ENCODE measurements at regions not wholly inside any gene's neighbourhood (a gene's known extent, or its start where the extent isn't known, plus 50 kb on each side); places are given as distances from the start of the nearest gene placed in this dataset.
A peak's percentile ranks its signal among the peaks of the same experiment; 100 is the strongest.

DNA sequence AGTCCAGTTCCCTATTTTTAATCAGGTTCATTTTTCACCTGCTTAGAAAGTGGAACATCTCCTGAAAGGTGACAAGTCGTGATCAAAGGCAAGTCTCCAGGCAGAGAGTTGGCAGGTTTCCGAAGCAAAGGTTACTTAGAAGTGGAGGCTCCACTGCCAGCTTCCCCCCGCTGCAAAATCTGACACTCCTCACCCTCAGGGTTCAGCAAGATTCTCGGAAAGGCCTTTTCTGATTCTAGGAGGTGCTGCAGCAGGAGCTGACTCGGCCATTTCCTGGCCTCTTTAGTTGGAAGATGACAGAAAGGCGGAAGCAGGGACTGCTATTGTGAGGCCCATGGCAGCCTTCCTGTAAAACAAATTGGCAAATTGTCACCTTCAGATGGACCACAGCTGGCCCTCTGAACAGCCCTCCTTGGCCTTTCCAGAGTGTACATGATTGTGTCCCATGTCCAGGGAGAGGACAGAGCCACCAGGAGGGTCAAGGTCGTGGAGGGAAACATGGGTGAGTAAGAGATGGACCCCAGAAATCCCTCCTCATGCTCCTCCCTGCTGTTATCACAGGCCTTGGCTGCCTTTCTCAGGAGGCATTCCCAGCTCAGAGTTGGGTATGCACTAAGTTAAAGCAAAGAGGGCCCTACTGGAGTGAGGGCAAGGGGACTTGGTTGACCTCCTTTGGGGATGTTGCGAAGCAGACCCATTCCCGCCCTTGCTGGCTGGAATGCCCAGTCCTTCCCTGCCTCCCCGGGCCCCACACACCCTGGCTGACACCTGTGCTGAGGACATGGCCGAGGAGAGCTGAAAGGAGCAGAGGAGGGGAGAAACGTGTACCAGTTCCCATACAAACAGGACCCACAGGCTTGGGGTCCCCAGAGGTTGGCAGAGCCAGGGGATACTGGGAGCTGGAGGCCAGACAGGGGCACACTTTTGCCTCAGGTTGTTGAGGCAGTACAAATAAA lies 115.5 kb upstream of the IRF2BP2 start:
- DNase-seq (ENCODE audit: low read depth), result no peak
- H3K4me3 ChIP-seq (ENCODE audit: control insufficient read depth, low read depth, low read length), result no peak overlapping the region
- TF ChIP-seq, protein P1, sequence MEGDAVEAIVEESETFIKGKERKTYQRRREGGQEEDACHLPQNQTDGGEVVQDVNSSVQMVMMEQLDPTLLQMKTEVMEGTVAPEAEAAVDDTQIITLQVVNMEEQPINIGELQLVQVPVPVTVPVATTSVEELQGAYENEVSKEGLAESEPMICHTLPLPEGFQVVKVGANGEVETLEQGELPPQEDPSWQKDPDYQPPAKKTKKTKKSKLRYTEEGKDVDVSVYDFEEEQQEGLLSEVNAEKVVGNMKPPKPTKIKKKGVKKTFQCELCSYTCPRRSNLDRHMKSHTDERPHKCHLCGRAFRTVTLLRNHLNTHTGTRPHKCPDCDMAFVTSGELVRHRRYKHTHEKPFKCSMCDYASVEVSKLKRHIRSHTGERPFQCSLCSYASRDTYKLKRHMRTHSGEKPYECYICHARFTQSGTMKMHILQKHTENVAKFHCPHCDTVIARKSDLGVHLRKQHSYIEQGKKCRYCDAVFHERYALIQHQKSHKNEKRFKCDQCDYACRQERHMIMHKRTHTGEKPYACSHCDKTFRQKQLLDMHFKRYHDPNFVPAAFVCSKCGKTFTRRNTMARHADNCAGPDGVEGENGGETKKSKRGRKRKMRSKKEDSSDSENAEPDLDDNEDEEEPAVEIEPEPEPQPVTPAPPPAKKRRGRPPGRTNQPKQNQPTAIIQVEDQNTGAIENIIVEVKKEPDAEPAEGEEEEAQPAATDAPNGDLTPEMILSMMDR (conservative IDR thresholded peaks at IDR 0.05; ENCODE audit: control insufficient read depth, insufficient read depth, low read depth, low read length), result no peak

DNA sequence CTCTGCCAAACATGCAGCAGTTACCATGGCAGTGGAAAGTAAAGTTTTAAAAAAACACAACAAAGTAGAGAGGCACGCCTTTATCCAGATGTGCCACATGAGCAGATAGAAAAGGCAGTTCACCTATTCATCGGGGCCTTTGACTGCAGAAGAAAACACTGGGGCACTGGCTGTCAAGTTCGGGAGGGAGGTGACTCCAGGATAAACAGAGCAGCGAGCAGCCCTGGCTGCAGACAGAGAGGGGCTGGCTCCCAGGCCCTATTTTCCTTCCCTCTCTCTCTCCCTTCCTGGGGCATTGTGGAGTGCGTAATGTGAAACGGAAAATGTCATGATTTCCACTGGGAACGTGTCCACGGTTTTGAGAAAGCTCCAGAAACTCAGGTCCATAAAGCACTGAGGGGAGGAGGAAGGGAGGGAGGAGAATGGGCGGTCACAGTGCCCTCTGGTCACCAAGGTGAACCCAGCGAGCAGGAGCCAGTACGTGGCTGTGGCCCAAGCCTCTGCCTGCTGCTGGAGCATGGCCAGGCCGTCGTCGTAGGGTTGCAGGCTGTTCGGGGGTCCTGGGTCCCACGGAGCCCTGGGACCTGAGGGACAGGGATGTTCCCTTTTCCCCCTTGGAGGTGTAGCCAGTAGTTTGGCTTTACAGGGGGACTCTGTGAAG lies 114.7 kb upstream of the IRF2BP2 start:
- DNase-seq (ENCODE audit: low read depth), result no peak

DNA sequence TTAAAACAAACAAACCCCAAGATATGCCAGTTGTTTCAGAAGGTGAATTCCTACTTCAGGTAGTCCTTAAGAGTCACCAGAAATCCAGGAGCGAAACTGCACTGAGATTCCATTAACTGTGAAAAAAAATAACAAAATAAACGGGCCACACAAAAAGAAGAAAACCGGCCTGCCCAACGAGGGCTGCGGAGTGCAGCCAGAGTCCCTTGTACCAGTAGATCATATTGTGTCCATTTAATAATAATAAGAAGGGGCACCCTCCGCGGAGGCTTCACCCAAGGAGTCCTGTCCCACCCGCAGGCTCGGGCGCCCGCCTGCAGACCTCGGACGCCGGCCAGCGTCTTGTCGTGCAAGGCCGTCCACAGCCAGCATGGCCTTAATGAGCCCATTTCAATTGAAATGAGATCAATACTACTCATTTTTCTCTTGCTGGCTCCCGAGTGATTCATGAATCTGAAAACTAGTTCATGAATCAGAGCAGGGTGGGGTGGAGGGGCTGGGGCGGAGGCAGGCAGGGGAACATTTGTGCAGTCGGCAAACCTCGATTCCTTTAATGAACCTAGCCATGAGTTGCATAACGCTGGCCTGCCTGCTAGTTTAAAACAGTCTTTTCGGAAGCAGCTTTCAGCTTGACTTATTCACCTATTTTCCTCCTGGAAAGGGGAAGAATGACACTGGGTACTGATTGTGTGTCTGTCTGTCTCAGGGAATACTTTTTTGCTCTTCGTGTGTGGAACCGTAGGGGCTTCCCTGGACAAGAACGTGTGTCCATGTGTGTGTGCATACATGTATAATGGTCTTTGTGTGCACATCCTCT lies 113.1 kb upstream of the IRF2BP2 start:
- peak; percentile 97 for DNase-seq (ENCODE audit: low read depth)
- peak overlapping the region; percentile 20 for H3K4me3 ChIP-seq (ENCODE audit: control insufficient read depth, low read depth, low read length)
- TF ChIP-seq, protein P1 (conservative IDR thresholded peaks at IDR 0.05; ENCODE audit: control insufficient read depth, insufficient read depth, low read depth, low read length), result no peak

More for the DNA sequence above, 114.7 kb upstream of the IRF2BP2 start:
- TF ChIP-seq, protein P1 (conservative IDR thresholded peaks at IDR 0.05; ENCODE audit: control insufficient read depth, insufficient read depth, low read depth, low read length), result no peak
- no peak overlapping the region for H3K4me3 ChIP-seq (ENCODE audit: control insufficient read depth, low read depth, low read length)

DNA sequence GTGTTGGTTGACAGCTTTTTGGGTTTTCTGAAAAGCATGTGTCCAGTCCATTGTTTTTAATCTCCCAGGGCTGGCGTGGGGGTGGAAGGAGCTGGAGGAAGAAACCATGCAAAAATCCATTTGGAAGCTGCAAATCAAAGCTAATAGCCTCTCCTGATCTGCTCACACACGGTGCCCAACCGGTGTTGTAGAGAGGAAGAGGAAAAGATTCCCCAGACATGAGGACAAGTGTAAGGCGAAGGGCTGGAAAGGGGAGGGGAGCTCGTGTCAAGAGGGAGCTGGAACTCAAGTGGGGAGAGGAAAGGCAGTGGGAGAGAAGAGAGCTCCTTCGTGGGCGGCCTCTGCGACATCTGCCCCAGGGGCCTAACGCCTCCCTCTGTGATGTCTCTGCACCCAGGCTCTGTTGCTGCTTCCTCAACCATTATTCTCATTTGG lies 112.3 kb upstream of the IRF2BP2 start:
- DNase-seq (ENCODE audit: low read depth), result no peak
- TF ChIP-seq, protein P1 (conservative IDR thresholded peaks at IDR 0.05; ENCODE audit: control insufficient read depth, insufficient read depth, low read depth, low read length), result no peak
- H3K4me3 ChIP-seq (ENCODE audit: control insufficient read depth, low read depth, low read length), result no peak overlapping the region

DNA sequence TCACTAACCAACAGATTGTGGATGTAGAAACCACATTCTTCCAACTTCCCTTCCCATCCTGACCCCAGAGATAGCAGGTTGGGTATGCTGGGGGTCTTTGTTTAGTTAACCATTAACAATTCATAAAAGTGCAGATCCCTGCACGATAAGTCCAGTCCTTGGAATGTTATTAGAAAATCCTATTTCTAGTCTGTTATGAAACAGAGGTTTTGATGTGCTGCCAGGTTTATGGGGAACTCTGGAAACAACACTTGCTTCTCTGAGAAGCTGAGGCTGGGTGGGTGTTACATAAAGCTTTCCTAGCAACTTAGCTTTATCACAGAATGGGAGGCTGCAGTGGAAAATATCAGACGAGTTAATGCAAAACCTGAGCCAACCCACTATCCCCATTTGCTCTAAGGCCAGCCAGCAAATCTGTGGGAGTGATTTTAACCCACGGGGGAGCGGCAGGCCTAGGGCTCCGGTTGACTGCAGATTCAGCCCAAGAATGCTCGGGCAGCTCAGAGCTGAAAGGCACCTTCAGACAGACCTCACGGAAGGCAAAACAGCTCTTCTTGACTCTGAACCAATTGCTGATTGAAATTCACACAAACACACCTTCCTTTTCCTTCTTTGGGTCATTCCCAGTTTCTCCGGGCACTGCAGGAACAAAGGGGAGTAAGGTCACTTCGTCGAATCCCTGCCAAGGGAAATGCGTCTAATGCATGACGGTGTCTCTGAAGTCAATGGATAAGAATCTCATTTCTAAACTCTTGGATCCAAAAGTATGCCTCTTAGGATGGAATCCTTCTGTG lies 111.7 kb upstream of the IRF2BP2 start:
- peak; percentile 97 for DNase-seq (ENCODE audit: low read depth)
- H3K4me3 ChIP-seq (ENCODE audit: control insufficient read depth, low read depth, low read length), result no peak overlapping the region
- TF ChIP-seq, protein P1 (conservative IDR thresholded peaks at IDR 0.05; ENCODE audit: control insufficient read depth, insufficient read depth, low read depth, low read length), result no peak

All from fibroblast of mammary gland (primary cell).